ENCODE measurements at regions not wholly inside any gene's neighbourhood (a gene's known extent, or its start where the extent isn't known, plus 50 kb on each side); places are given as distances from the start of the nearest gene placed in this dataset.

DNA sequence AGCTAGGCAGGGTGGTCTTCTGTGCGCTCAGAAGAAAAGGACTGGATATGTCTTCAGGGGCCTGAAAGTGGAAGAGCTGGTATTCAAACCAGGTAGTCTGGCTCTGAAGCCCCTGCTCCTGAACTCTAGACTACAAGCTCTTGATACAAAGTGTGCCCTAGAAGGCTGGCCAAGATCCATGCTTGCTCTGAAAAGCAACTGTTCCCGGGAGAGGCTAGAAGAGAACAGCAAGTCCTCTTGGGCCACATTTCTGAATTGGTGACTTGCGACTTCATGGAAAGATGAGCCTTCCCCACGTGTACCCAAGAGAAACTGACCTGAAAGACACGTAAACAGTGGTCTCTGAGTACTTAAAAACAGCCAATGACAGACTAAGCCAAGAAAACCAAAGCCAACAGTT is 123.3 kb upstream of the GRIK3 start:
- peaks cover 0 to 2% of the 10 kb centered on the region in 2 donors for H3K27me3 ChIP-seq (ENCODE audit: control insufficient read depth in 2 of 2, insufficient read depth in 2 of 2, low read length in 2 of 2)
- H3K36me3 ChIP-seq (ENCODE audit: control insufficient read depth in 2 of 2, insufficient read depth in 2 of 2, low read length in 2 of 2): no peaks in the 10 kb centered on the region
- H3K27ac ChIP-seq (ENCODE audit: low read depth in 2 of 2, low read length in 2 of 2): no peak overlapping the region
- no peaks in the 10 kb centered on the region for H3K4me1 ChIP-seq (ENCODE audit: control insufficient read depth in 2 of 2, insufficient read depth in 2 of 2, low read length in 2 of 2)
- H3K4me3 ChIP-seq (ENCODE audit: low read length in 2 of 2): no peak overlapping the region
- no peak overlapping the region for H3K9ac ChIP-seq (ENCODE audit: low read depth in 1 of 2, low read length in 2 of 2)
- H3K9me3 ChIP-seq (ENCODE audit: control insufficient read depth in 2 of 2, low read length in 2 of 2): no peaks in the 10 kb centered on the region

DNA sequence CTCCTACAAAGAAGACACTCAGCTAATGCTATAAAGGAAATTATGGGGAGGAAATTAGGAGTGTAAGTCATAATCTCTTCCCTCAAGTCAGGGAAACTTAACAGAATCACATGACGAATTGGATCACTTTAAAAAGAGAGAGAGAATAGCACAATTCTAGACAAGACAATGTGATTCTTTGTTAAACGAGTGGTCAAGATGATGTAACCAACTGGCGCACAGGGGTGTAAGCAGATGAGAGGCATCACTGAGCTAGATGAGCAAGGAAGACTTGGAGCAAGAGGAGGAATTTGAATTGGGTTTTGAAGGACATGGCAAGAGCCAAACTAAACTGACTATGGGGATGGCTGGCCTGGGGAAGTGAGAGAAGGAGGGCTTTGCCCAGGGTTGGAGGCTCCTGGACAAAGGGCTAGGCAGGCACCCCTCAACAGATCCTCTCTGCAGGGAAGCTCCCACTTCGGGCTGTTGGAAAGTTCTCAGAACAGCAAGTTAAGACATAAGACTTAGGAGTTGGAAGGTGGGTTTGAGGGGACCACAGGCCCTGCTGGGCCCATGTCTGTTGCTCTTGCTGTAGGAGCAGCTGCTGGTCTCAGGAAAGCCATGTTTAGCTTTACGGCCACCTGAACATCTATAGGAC is 123.9 kb upstream of the GRIK3 start:
- no peaks in the 10 kb centered on the region for H3K4me1 ChIP-seq (ENCODE audit: control insufficient read depth in 2 of 2, insufficient read depth in 2 of 2, low read length in 2 of 2)
- no peak overlapping the region for H3K9ac ChIP-seq (ENCODE audit: low read depth in 1 of 2, low read length in 2 of 2)
- no peaks in the 10 kb centered on the region for H3K36me3 ChIP-seq (ENCODE audit: control insufficient read depth in 2 of 2, insufficient read depth in 2 of 2, low read length in 2 of 2)
- H3K9me3 ChIP-seq (ENCODE audit: control insufficient read depth in 2 of 2, low read length in 2 of 2): no peaks in the 10 kb centered on the region
- H3K27ac ChIP-seq (ENCODE audit: low read depth in 2 of 2, low read length in 2 of 2): no peak overlapping the region
- peaks cover 0 to 2% of the 10 kb centered on the region in 2 donors for H3K27me3 ChIP-seq (ENCODE audit: control insufficient read depth in 2 of 2, insufficient read depth in 2 of 2, low read length in 2 of 2)
- no peak overlapping the region for H3K4me3 ChIP-seq (ENCODE audit: low read length in 2 of 2)

- Histone ChIP-seq H3K27ac (ENCODE audit: low read depth in 2 of 2, low read length in 2 of 2) (no peak overlapping the region), H3K4me3 (ENCODE audit: low read length in 2 of 2) (no peak overlapping the region), H3K4me1 (ENCODE audit: control insufficient read depth in 2 of 2, insufficient read depth in 2 of 2, low read length in 2 of 2) (no peaks in the 10 kb centered on the region), H3K27me3 (ENCODE audit: control insufficient read depth in 2 of 2, insufficient read depth in 2 of 2, low read length in 2 of 2) (peaks cover 0 to 2% of the 10 kb centered on the region in 2 donors), H3K36me3 (ENCODE audit: control insufficient read depth in 2 of 2, insufficient read depth in 2 of 2, low read length in 2 of 2) (no peaks in the 10 kb centered on the region), H3K9me3 (ENCODE audit: control insufficient read depth in 2 of 2, low read length in 2 of 2) (no peaks in the 10 kb centered on the region), H3K9ac (ENCODE audit: low read depth in 1 of 2, low read length in 2 of 2) (no peak overlapping the region)
Measured at GRCh38 chr1:37159102-37159501, 124.8 kb upstream of the GRIK3 start.

DNA sequence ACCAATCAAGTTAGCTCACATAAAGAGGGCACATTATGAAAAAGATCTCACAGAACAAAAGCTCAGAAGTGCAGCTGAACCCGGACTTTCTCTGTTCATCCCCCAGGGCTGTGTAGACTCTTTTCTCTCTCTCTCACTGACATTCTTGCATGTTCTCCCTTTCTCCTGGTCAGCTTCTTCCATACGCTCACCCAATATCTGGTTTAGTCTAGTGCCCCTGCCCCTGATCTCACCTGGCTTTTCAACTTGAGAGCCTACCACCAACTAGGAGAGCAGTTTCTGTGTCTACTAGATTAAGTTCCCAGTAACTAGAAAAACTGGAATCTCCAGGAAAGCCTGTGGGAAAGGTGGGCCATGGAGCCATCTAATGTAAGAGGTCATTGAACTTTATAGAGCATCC is 126.9 kb upstream of the GRIK3 start:
- H3K27me3 ChIP-seq (ENCODE audit: control insufficient read depth in 2 of 2, insufficient read depth in 2 of 2, low read length in 2 of 2): no peaks in the 10 kb centered on the region
- no peak overlapping the region for H3K27ac ChIP-seq (ENCODE audit: low read depth in 2 of 2, low read length in 2 of 2)
- no peaks in the 10 kb centered on the region for H3K4me1 ChIP-seq (ENCODE audit: control insufficient read depth in 2 of 2, insufficient read depth in 2 of 2, low read length in 2 of 2)
- no peaks in the 10 kb centered on the region for H3K36me3 ChIP-seq (ENCODE audit: control insufficient read depth in 2 of 2, insufficient read depth in 2 of 2, low read length in 2 of 2)
- H3K4me3 ChIP-seq (ENCODE audit: low read length in 2 of 2): no peak overlapping the region
- no peak overlapping the region for H3K9ac ChIP-seq (ENCODE audit: low read depth in 1 of 2, low read length in 2 of 2)
- H3K9me3 ChIP-seq (ENCODE audit: control insufficient read depth in 2 of 2, low read length in 2 of 2): no peaks in the 10 kb centered on the region

DNA sequence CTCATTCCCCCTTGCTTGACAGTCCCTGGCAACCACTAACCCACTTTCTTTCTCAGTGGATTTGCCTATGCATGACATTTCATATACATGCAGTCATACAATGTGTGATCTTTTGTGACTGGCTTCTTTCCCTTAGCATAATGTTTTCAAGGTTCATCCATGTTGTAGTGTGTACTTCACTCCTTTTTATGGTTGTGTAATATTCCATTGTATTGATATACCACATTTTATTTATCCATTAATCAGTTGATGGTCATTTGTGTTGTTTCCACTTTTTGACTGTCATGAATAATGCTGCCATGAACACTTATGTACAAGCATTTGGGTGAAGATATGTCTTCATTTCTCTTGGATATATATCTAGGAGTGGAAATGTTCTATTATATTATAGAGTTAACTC is 127.7 kb upstream of the GRIK3 start:
- no peak overlapping the region for H3K4me3 ChIP-seq (ENCODE audit: low read length in 2 of 2)
- no peak overlapping the region for H3K9ac ChIP-seq (ENCODE audit: low read depth in 1 of 2, low read length in 2 of 2)
- H3K27me3 ChIP-seq (ENCODE audit: control insufficient read depth in 2 of 2, insufficient read depth in 2 of 2, low read length in 2 of 2): no peaks in the 10 kb centered on the region
- no peaks in the 10 kb centered on the region for H3K9me3 ChIP-seq (ENCODE audit: control insufficient read depth in 2 of 2, low read length in 2 of 2)
- H3K36me3 ChIP-seq (ENCODE audit: control insufficient read depth in 2 of 2, insufficient read depth in 2 of 2, low read length in 2 of 2): no peaks in the 10 kb centered on the region
- no peaks in the 10 kb centered on the region for H3K4me1 ChIP-seq (ENCODE audit: control insufficient read depth in 2 of 2, insufficient read depth in 2 of 2, low read length in 2 of 2)
- no peak overlapping the region for H3K27ac ChIP-seq (ENCODE audit: low read depth in 2 of 2, low read length in 2 of 2)

DNA sequence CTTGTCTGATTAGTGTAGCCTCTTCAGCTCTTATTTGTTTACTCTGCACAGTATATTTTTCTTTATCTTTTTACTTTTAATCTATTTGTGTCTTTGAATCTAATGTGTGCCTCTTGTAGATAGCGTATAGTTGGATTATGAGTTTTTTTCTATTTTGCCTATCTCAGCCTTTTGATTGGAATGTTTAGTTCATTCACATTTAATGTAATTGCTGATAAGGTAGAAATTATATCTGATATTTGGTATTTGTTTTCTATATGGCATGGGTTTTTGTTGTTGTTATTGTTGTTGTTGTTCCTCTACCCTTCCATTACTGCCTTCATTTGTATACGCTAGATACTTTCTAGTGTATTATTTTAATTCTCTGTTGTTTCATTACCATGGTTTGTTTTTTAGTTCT is 131.7 kb upstream of the GRIK3 start:
- no peaks in the 10 kb centered on the region for H3K36me3 ChIP-seq (ENCODE audit: control insufficient read depth in 2 of 2, insufficient read depth in 2 of 2, low read length in 2 of 2)
- no peaks in the 10 kb centered on the region for H3K9me3 ChIP-seq (ENCODE audit: control insufficient read depth in 2 of 2, low read length in 2 of 2)
- H3K4me1 ChIP-seq (ENCODE audit: control insufficient read depth in 2 of 2, insufficient read depth in 2 of 2, low read length in 2 of 2): no peaks in the 10 kb centered on the region
- no peak overlapping the region for H3K9ac ChIP-seq (ENCODE audit: low read depth in 1 of 2, low read length in 2 of 2)
- no peak overlapping the region for H3K4me3 ChIP-seq (ENCODE audit: low read length in 2 of 2)
- H3K27me3 ChIP-seq (ENCODE audit: control insufficient read depth in 2 of 2, insufficient read depth in 2 of 2, low read length in 2 of 2): no peaks in the 10 kb centered on the region
- no peak overlapping the region for H3K27ac ChIP-seq (ENCODE audit: low read depth in 2 of 2, low read length in 2 of 2)

GRCh38 chr1:37167479-37167878 is 133.2 kb upstream of the GRIK3 start:
- Histone ChIP-seq H3K9me3 (ENCODE audit: control insufficient read depth in 2 of 2, low read length in 2 of 2) (no peaks in the 10 kb centered on the region), H3K27me3 (ENCODE audit: control insufficient read depth in 2 of 2, insufficient read depth in 2 of 2, low read length in 2 of 2) (no peaks in the 10 kb centered on the region), H3K4me3 (ENCODE audit: low read length in 2 of 2) (no peak overlapping the region), H3K9ac (ENCODE audit: low read depth in 1 of 2, low read length in 2 of 2) (no peak overlapping the region), H3K4me1 (ENCODE audit: control insufficient read depth in 2 of 2, insufficient read depth in 2 of 2, low read length in 2 of 2) (no peaks in the 10 kb centered on the region), H3K27ac (ENCODE audit: low read depth in 2 of 2, low read length in 2 of 2) (no peak overlapping the region), H3K36me3 (ENCODE audit: control insufficient read depth in 2 of 2, insufficient read depth in 2 of 2, low read length in 2 of 2) (no peaks in the 10 kb centered on the region)

- H3K9me3 ChIP-seq (ENCODE audit: control insufficient read depth in 2 of 2, low read length in 2 of 2): no peaks in the 10 kb centered on the region
- H3K27ac ChIP-seq (ENCODE audit: low read depth in 2 of 2, low read length in 2 of 2): no peak overlapping the region
- H3K27me3 ChIP-seq (ENCODE audit: control insufficient read depth in 2 of 2, insufficient read depth in 2 of 2, low read length in 2 of 2): no peaks in the 10 kb centered on the region
- H3K36me3 ChIP-seq (ENCODE audit: control insufficient read depth in 2 of 2, insufficient read depth in 2 of 2, low read length in 2 of 2): no peaks in the 10 kb centered on the region
- H3K4me3 ChIP-seq (ENCODE audit: low read length in 2 of 2): no peak overlapping the region
- no peak overlapping the region for H3K9ac ChIP-seq (ENCODE audit: low read depth in 1 of 2, low read length in 2 of 2)
- no peaks in the 10 kb centered on the region for H3K4me1 ChIP-seq (ENCODE audit: control insufficient read depth in 2 of 2, insufficient read depth in 2 of 2, low read length in 2 of 2)
Measured at GRCh38 chr1:37169241-37169640, 134.9 kb upstream of the GRIK3 start.

DNA sequence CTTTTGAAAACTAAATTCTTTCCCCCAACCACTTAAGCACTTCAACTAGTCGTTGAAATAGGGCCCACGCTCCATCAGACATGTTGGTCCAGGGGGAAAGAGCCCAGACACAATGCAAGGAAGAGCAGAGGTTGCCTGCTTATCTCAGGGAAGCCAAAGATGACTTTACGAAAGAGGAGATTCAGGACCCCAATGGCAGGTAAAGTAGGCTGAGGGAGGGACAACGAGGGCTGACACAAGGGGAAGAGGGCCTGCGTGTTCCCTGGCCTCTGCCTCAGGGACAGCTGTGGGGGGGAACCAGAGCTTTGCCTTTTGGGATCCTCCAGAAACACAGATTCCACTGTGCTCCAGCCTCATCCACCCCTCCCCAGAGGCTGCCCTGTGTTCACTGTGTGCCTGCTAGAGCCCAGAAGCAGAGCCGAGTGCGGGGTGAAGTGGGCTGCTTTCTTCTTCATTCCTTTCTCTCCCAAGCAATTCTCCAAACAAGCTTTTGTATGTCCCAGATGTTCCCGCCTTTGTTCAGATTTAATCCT is 135.5 kb upstream of the GRIK3 start:
- Histone ChIP-seq H3K27me3 (ENCODE audit: control insufficient read depth in 2 of 2, insufficient read depth in 2 of 2, low read length in 2 of 2) (no peaks in the 10 kb centered on the region), H3K27ac (ENCODE audit: low read depth in 2 of 2, low read length in 2 of 2) (no peak overlapping the region), H3K4me3 (ENCODE audit: low read length in 2 of 2) (no peak overlapping the region), H3K4me1 (ENCODE audit: control insufficient read depth in 2 of 2, insufficient read depth in 2 of 2, low read length in 2 of 2) (no peaks in the 10 kb centered on the region), H3K9me3 (ENCODE audit: control insufficient read depth in 2 of 2, low read length in 2 of 2) (no peaks in the 10 kb centered on the region), H3K9ac (ENCODE audit: low read depth in 1 of 2, low read length in 2 of 2) (no peak overlapping the region), H3K36me3 (ENCODE audit: control insufficient read depth in 2 of 2, insufficient read depth in 2 of 2, low read length in 2 of 2) (no peaks in the 10 kb centered on the region)

DNA sequence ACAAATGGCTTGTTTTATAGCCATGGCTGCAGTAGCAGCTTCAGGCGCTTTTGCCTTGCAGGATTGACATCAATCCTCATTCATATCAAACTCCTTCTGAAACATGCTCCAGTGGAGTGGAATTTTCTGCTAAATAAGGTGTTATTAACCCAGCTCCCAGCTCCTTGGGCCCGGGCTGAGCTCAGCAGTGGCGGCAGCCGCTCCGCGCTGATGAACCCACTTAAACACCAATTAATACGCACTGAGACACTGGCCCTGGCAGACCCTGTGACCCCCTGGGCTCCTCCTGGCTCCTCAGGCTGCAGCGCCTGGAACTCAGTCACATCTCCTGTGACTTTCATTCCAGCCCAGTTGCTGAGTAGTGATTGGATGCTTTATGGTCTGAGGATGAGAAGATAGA is 137.4 kb upstream of the GRIK3 start:
- Histone ChIP-seq H3K9me3 (ENCODE audit: control insufficient read depth in 2 of 2, low read length in 2 of 2) (no peaks in the 10 kb centered on the region), H3K4me1 (ENCODE audit: control insufficient read depth in 2 of 2, insufficient read depth in 2 of 2, low read length in 2 of 2) (no peaks in the 10 kb centered on the region), H3K27ac (ENCODE audit: low read depth in 2 of 2, low read length in 2 of 2) (no peak overlapping the region), H3K9ac (ENCODE audit: low read depth in 1 of 2, low read length in 2 of 2) (no peak overlapping the region), H3K36me3 (ENCODE audit: control insufficient read depth in 2 of 2, insufficient read depth in 2 of 2, low read length in 2 of 2) (no peaks in the 10 kb centered on the region), H3K27me3 (ENCODE audit: control insufficient read depth in 2 of 2, insufficient read depth in 2 of 2, low read length in 2 of 2) (peaks cover 0 to 1% of the 10 kb centered on the region in 2 donors), H3K4me3 (ENCODE audit: low read length in 2 of 2) (no peak overlapping the region)

All from mucosa of rectum (tissue), 2 donors.